Lower leg skin (tissue), 4 donors: ENCODE measurements at regions not wholly inside any gene's neighbourhood (a gene's known extent, or its start where the extent isn't known, plus 50 kb on each side); places are given as distances from the start of the nearest gene placed in this dataset.

Experiments used
- DNase-seq, 2 donors: peaks; one replicate each; pipeline ENCODE4 v3.0.0-alpha.2; 2019; ENCODE audit warnings: low spot score in 2 of 2
- H3K4me3 ChIP-seq: fragments of 200-600 bp; sonication (generic); 2 replicates; pipeline ENCODE4 v1.5.1; 2017; ENCODE audit warnings: mild to moderate bottlenecking, low read depth; ENCODE audit not compliant: poor library complexity, severe bottlenecking
- POLR2A ChIP-seq, 2 donors: fragments of 450-650 bp; IDR thresholded peaks; one replicate each; pipeline ENCODE4 v1.6.1; 2016 to 2017; ENCODE audit warnings: antibody characterized with exemption in 2 of 2, mild to moderate bottlenecking in 1 of 2, moderate library complexity in 1 of 2
- WGBS, 2 donors: methylation state at CpG; one replicate each; pipeline ENCODE4 v1.1.5; 2018; 5-methylcytosine and 5-hydroxymethylcytosine counted together
- intact Hi-C: fragments of 100-400 bp; cut with DNase I; formaldehyde crosslinking; loops from one replicate; pipeline ENCODE4 v1.15.0; 2023; ENCODE audit warnings: low total_unique reads
- TF ChIP-seq, protein P1 (sequence below), 3 donors: fragments of 450-650 bp; IDR thresholded peaks; one replicate each; pipeline ENCODE4 v1.5.1; 2016; ENCODE audit warnings: antibody characterized with exemption in 3 of 3, mild to moderate bottlenecking in 3 of 3, moderate library complexity in 2 of 3

DNA sequence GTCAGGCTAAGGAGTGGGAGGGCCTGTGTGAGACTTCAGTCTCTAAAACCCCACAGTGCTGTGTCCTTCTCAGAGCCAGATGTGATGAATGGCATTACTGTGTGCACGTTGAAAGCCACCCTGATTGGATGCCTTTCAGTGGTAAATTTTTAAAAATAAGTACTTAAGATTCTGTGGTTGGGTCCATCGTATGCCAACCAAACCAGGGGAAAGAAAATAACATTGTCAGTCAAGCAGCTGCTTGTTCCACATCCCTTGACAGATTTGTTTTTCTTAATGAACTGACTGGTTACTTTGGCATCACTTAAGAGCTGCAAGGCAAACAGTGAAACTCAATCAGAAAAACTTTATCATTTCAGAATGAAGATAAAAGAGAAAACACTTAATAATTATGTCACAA is 334.0 kb upstream of the NT5E start:
- intact Hi-C loops, result no loop called here
- H3K4me3 ChIP-seq, result no peak overlapping the region
- 60 to 69% methylated on average over 2 of the region's 2 CpGs for WGBS, 2 donors
- TF ChIP-seq, protein P1, sequence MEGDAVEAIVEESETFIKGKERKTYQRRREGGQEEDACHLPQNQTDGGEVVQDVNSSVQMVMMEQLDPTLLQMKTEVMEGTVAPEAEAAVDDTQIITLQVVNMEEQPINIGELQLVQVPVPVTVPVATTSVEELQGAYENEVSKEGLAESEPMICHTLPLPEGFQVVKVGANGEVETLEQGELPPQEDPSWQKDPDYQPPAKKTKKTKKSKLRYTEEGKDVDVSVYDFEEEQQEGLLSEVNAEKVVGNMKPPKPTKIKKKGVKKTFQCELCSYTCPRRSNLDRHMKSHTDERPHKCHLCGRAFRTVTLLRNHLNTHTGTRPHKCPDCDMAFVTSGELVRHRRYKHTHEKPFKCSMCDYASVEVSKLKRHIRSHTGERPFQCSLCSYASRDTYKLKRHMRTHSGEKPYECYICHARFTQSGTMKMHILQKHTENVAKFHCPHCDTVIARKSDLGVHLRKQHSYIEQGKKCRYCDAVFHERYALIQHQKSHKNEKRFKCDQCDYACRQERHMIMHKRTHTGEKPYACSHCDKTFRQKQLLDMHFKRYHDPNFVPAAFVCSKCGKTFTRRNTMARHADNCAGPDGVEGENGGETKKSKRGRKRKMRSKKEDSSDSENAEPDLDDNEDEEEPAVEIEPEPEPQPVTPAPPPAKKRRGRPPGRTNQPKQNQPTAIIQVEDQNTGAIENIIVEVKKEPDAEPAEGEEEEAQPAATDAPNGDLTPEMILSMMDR (IDR thresholded peaks at IDR 0.05), result no peak
- no peak for TF ChIP-seq POLR2A (IDR thresholded peaks at IDR 0.05)
- DNase-seq, result no peak

DNA sequence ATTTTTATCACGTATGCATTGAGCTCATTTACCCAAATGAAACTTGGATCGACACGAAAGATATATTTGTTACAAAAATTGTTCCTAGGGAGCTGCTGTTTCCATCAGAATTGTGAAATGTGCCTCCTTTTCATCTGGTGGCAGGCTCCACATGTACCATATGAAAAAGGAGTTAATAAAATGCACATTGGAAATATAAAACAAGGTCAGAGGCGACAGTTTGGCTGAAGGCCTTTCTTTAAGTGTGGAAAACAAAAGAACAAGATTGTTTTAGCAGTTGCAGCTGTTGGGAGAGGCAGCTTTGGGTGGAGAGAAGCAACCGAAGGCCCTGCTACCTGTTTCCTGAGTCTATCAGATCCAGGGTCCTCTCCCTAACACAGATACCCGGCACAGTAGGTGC is 334.5 kb upstream of the NT5E start:
- DNase-seq, result no peak
- 58 to 72% methylated on average over 6 of the region's 6 CpGs for WGBS, 2 donors
- no peak overlapping the region for H3K4me3 ChIP-seq
- intact Hi-C loops, result no loop called here
- TF ChIP-seq, protein P1 (IDR thresholded peaks at IDR 0.05), result no peak
- TF ChIP-seq POLR2A (IDR thresholded peaks at IDR 0.05), result no peak

DNA sequence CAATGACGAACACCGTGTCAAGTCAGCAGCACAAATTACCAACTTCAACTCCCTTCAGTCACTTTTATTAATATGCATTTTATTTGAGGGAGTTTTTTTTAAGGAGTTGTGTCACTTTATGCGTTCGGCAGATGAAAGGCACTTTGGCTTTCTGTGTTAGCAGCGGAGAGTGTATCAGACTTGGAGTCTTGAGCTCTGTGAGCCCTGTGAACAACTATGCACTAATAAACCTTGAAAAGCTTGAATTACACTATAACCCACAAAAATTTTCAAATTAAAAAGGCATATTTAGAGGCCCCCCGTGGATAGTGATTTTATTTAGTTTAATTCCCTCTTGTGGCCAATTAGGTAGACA is 335.3 kb upstream of the NT5E start:
- intact Hi-C loops, result no loop called here

DNA sequence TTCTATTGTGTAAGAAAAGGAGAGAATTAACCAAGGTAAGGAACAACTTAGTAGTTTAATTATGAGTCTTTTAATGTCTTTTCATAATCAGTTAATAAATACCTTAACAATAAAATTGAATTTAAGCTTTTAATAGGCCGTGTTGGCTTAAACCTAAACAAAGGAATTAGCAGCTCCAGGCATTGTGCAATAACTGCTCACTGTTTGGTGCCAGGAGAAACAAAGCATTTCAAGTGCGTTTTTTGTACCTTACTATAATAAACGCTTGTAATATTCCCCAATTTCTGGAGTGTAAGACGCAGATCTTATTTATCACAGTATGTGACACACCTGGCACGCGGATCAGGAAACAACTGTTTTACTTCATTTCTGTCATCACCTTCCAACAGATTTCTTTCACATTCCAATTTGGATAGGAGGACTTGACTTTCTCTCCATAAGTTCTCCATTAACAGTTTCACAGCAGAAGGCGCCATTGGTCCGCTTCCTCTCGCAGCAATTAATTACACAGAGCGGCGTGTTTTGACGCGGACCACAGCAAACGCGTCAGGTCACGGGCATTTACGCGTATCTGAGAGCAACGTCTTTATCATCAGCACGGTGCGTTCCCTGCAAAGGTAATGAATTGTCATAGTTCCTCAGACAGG is 335.8 kb upstream of the NT5E start:
- 45 to 60% methylated on average over 21 of the region's 21 CpGs for WGBS, 2 donors
- intact Hi-C loops, result no loop called here
- H3K4me3 ChIP-seq, result no peak overlapping the region
- TF ChIP-seq, protein P1 (IDR thresholded peaks at IDR 0.05), result no peak
- no peak for TF ChIP-seq POLR2A (IDR thresholded peaks at IDR 0.05)
- no peak for DNase-seq

More for the DNA sequence above, 335.3 kb upstream of the NT5E start:
- H3K4me3 ChIP-seq, result no peak overlapping the region
- no peak for DNase-seq
- WGBS, 2 donors, result 48 to 51% methylated on average over 6 of the region's 6 CpGs
- TF ChIP-seq, protein P1 (IDR thresholded peaks at IDR 0.05), result no peak
- TF ChIP-seq POLR2A (IDR thresholded peaks at IDR 0.05), result no peak

DNA sequence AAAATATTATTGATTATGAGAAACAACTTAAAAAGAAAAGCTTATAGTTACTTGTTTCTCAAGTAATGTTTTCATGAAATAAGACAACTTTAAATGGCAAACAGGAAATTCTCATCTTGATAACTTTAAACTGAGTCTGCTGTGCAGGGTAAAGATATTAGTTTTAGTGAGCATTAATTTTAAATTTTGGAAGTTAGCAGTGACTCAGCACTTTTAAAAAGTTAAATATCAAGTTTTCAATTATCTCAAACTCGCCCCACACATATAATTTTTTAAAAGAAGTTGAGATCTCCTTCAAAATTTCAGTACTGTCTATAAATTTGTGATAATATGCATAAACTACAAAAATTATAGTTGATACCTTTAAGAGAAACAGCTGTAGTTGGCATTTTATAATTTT is 337.3 kb upstream of the NT5E start:
- no peak overlapping the region for H3K4me3 ChIP-seq
- TF ChIP-seq, protein P1 (IDR thresholded peaks at IDR 0.05), result no peak
- no peak for TF ChIP-seq POLR2A (IDR thresholded peaks at IDR 0.05)
- DNase-seq, result no peak
- intact Hi-C loops, result no loop called here
- 73 to 82% methylated on average over 1 of the region's 1 CpG for WGBS, 2 donors

DNA sequence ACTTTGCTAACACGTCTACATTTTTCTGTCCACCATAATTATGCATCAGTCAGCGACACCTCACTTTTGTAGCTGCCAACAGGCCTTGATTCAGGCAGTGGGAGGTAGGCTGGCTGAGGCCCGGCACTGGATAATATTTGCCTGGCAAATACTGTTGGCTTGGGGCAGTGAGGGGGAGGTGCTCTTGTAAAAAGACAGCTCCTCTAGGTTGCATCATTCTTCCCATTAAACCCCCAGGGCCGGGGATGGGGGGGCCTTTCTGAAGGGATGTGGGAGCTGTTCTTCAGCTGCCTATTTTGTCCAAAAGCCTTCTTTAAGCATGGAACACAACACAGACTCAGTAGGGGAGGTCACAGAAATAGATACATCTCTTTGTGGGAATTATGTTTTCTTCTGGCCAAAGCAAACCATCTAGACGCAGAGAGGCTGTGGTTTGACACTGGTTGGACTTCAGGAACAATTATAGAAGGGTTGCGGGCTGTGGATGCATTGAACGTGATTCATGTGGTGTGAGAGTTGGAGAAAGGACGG is 338.3 kb upstream of the NT5E start:
- no peak for DNase-seq
- no peak for TF ChIP-seq POLR2A (IDR thresholded peaks at IDR 0.05)
- TF ChIP-seq, protein P1 (IDR thresholded peaks at IDR 0.05), result no peak
- intact Hi-C loops, result no loop called here
- 72 to 76% methylated on average over 8 of the region's 8 CpGs for WGBS, 2 donors
- H3K4me3 ChIP-seq, result no peak overlapping the region
